PC-9 (cell line): ENCODE measurements at regions not wholly inside any gene's neighbourhood (a gene's known extent, or its start where the extent isn't known, plus 50 kb on each side); places are given as distances from the start of the nearest gene placed in this dataset.
"Not testable (repeated sequence)": the region's sequence is repeated elsewhere in the genome, so short reads cannot be mapped to it uniquely, and the experiment has no call there.

Source experiments
- BruUV-seq: library from RNA; stranded (reverse); fragments of 400-500 nt; replicated peaks from 2 replicates; lab custom pipeline; 2021; lab: Mats Ljungman, UMichigan
- CTCF ChIA-PET: fragments of 300-600 bp; sonication (Branson Sonifier 250); formaldehyde crosslinking; loops from one replicate; lab custom pipeline; 2022; ENCODE audit warnings: antibody characterized with exemption; lab: Charles Lee
- POLR2A ChIA-PET: fragments of 300-600 bp; sonication (Branson Sonifier 250); formaldehyde crosslinking; loops from one replicate; lab custom pipeline; 2022; ENCODE audit warnings: antibody characterized with exemption; ENCODE audit not compliant: unreplicated experiment; lab: Charles Lee
- DNase-seq, 2 experiments: peaks; one replicate each; pipeline versions ENCODE4 v3.0.0 to v3.0.0-alpha.2; 2015 to 2022; ENCODE audit warnings: mixed read lengths in 1 of 2
- H2AFZ ChIP-seq: fragments of 200-600 bp; sonication (generic); 2 replicates; pipeline ENCODE4 v1.8.1; 2017; ENCODE audit warnings: antibody characterized with exemption
- H3F3A ChIP-seq: fragments of 200-600 bp; sonication (generic); 2 replicates; pipeline ENCODE4 v1.8.1; 2017; ENCODE audit warnings: antibody characterized with exemption, mild to moderate bottlenecking, low read depth; ENCODE audit not compliant: insufficient read depth
- H3K27ac ChIP-seq: fragments of 200-600 bp; sonication (generic); 2 replicates; pipeline ENCODE4 v1.6.1; 2016; ENCODE audit warnings: mixed run types
- H3K27me3 ChIP-seq: fragments of 200-600 bp; sonication (generic); 2 replicates; pipeline ENCODE4 v1.6.1; 2016; ENCODE audit warnings: low read depth, mixed run types; ENCODE audit not compliant: insufficient read depth
- H3K36me3 ChIP-seq: fragments of 200-600 bp; sonication (generic); 2 replicates; pipeline ENCODE4 v1.6.1; 2016; ENCODE audit warnings: low read depth, mixed run types
- H3K4me1 ChIP-seq: fragments of 200-600 bp; sonication (generic); replicated peaks from 2 replicates; pipeline ENCODE4 v1.6.1; 2016; ENCODE audit warnings: mixed run types; ENCODE audit not compliant: insufficient read depth
- H3K4me2 ChIP-seq: fragments of 200-600 bp; sonication (generic); 2 replicates; pipeline ENCODE4 v1.6.1; 2017; ENCODE audit warnings: mixed run types
- H3K4me3 ChIP-seq: fragments of 200-600 bp; sonication (generic); 2 replicates; pipeline ENCODE4 v1.6.1; 2016; ENCODE audit warnings: mixed run types
- H3K79me2 ChIP-seq: fragments of 200-600 bp; sonication (generic); 2 replicates; pipeline ENCODE4 v1.6.1; 2017; ENCODE audit warnings: low read depth, mixed run types
- H3K9me2 ChIP-seq: fragments of 200-600 bp; sonication (generic); 2 replicates; pipeline ENCODE4 v1.8.1; 2017; ENCODE audit warnings: mild to moderate bottlenecking; ENCODE audit not compliant: insufficient read depth
- H3K9me3 ChIP-seq: fragments of 200-600 bp; sonication (generic); 2 replicates; pipeline ENCODE4 v1.8.1; 2016; ENCODE audit warnings: low read depth; ENCODE audit not compliant: insufficient read depth
- H4K20me1 ChIP-seq: fragments of 200-600 bp; sonication (generic); 2 replicates; pipeline ENCODE4 v1.8.1; 2017; ENCODE audit not compliant: insufficient read depth
- EZH2 ChIP-seq: fragments of 200-600 bp; sonication (generic); IDR thresholded peaks from 2 replicates; pipeline ENCODE4 v1.8.0; 2017; ENCODE audit warnings: antibody characterized with exemption, low read depth
- intact Hi-C: fragments of 100-400 bp; cut with micrococcal nuclease; formaldehyde crosslinking; loops from one replicate; pipeline ENCODE4 v1.10.0; 2022; ENCODE audit not compliant: unreplicated experiment
- TF ChIP-seq, protein P1 (sequence below): fragments of 200-600 bp; sonication (generic); conservative IDR thresholded peaks from 2 replicates; pipeline ENCODE4 v1.6.1; 2017; ENCODE audit warnings: mixed run types, antibody characterized with exemption, mild to moderate bottlenecking, moderate library complexity

- Histone ChIP-seq H3K4me3 (no peak overlapping the region), H3K27ac (no peak overlapping the region), H3F3A (no peaks in the 10 kb centered on the region), H3K4me2 (no peak overlapping the region), H4K20me1 (no peaks in the 10 kb centered on the region), H3K4me1 (no peaks in the 10 kb centered on the region), H3K9me3 (no peaks in the 10 kb centered on the region), H3K9me2 (no peaks in the 10 kb centered on the region), H2AFZ (no peak overlapping the region), H3K27me3 (no peaks in the 10 kb centered on the region), H3K36me3 (no peaks in the 10 kb centered on the region), H3K79me2 (no peaks in the 10 kb centered on the region)
- BruUV-seq, result no TSS peak
- CTCF ChIA-PET, result interaction anchor here (1.1 kb wide), 1 partner anchor 40 kb away, joined by 3 read pairs; no protein-coding TSS in a partner anchor
- DNase-seq, result no peak
- TF ChIP-seq, protein P1, sequence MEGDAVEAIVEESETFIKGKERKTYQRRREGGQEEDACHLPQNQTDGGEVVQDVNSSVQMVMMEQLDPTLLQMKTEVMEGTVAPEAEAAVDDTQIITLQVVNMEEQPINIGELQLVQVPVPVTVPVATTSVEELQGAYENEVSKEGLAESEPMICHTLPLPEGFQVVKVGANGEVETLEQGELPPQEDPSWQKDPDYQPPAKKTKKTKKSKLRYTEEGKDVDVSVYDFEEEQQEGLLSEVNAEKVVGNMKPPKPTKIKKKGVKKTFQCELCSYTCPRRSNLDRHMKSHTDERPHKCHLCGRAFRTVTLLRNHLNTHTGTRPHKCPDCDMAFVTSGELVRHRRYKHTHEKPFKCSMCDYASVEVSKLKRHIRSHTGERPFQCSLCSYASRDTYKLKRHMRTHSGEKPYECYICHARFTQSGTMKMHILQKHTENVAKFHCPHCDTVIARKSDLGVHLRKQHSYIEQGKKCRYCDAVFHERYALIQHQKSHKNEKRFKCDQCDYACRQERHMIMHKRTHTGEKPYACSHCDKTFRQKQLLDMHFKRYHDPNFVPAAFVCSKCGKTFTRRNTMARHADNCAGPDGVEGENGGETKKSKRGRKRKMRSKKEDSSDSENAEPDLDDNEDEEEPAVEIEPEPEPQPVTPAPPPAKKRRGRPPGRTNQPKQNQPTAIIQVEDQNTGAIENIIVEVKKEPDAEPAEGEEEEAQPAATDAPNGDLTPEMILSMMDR, result no peak
- TF ChIP-seq EZH2, result no peak
- intact Hi-C loops, result loop anchor here (10.0 kb wide), 1 partner anchor 612 kb away; no protein-coding TSS in a partner anchor
- POLR2A ChIA-PET, result no interaction called here
These were observed 93.9 kb upstream of the ZBTB18 start for GRCh38 chr1:243957141-243957540.

- no peaks in the 10 kb centered on the region for H3K4me1 ChIP-seq
- no TSS peak for BruUV-seq
- intact Hi-C loops, result loop anchor here (10.0 kb wide), 1 partner anchor 612 kb away; no protein-coding TSS in a partner anchor
- no peak for DNase-seq
- ChIA-PET CTCF (interaction anchor here (1.1 kb wide), 1 partner anchor 39 kb away, joined by 3 read pairs; no protein-coding TSS in a partner anchor), POLR2A (interaction anchor here (0.5 kb wide), 1 partner anchor 672 kb away, joined by 3 read pairs; no protein-coding TSS in a partner anchor)
- H2AFZ ChIP-seq, result no peak overlapping the region
- no peaks in the 10 kb centered on the region for H3K9me3 ChIP-seq
- no peaks in the 10 kb centered on the region for H3K36me3 ChIP-seq
- H3K79me2 ChIP-seq, result no peaks in the 10 kb centered on the region
- H3F3A ChIP-seq, result no peaks in the 10 kb centered on the region
- no peaks in the 10 kb centered on the region for H3K9me2 ChIP-seq
- no peak overlapping the region for H3K27ac ChIP-seq
- no peak overlapping the region for H3K4me3 ChIP-seq
- no peak for TF ChIP-seq EZH2
- TF ChIP-seq, protein P1, result no peak
- no peaks in the 10 kb centered on the region for H3K27me3 ChIP-seq
- no peak overlapping the region for H3K4me2 ChIP-seq
- H4K20me1 ChIP-seq, result no peaks in the 10 kb centered on the region
These were observed 94.6 kb upstream of the ZBTB18 start for GRCh38 chr1:243956450-243956849.

GRCh38 chr1:243951207-243951606, 99.9 kb upstream of the ZBTB18 start:
- H3F3A ChIP-seq, H3K4me3 ChIP-seq, H3K9me3 ChIP-seq, POLR2A ChIA-PET, H3K79me2 ChIP-seq, H3K36me3 ChIP-seq, H3K27ac ChIP-seq, H2AFZ ChIP-seq, H3K9me2 ChIP-seq, H3K27me3 ChIP-seq, CTCF ChIA-PET, DNase-seq, H4K20me1 ChIP-seq, H3K4me2 ChIP-seq, BruUV-seq: not testable (repeated sequence)
- peaks cover 19% of the 10 kb centered on the region for H3K4me1 ChIP-seq
- intact Hi-C loops, result loop anchor here (10.0 kb wide), 1 partner anchor 606 kb away; no protein-coding TSS in a partner anchor
